ENCODE measurements at regions not wholly inside any gene's neighbourhood (a gene's known extent, or its start where the extent isn't known, plus 50 kb on each side); places are given as distances from the start of the nearest gene placed in this dataset.

- TF ChIP-seq EZH2 (IDR thresholded peaks at IDR 0.05) (no peak), POLR2AphosphoS5 (IDR thresholded peaks at IDR 0.05; ENCODE audit: borderline replicate concordance, low read depth, low read length) (no peak)
Measured at GRCh38 chr4:175048906-175049305, 130.7 kb downstream of the ADAM29 start.

Data from SK-N-MC (cell line).